Epithelial cell of proximal tubule (primary cell): ENCODE measurements at regions not wholly inside any gene's neighbourhood (a gene's known extent, or its start where the extent isn't known, plus 50 kb on each side); places are given as distances from the start of the nearest gene placed in this dataset.
"Not testable (repeated sequence)": the region's sequence is repeated elsewhere in the genome, so short reads cannot be mapped to it uniquely, and the experiment has no call there.

Source experiments
- DNase-seq: peaks from one replicate; pipeline ENCODE4 v3.0.0-alpha.2; 2011; ENCODE audit warnings: low read depth
- H3K4me3 ChIP-seq: 2 replicates; pipeline ENCODE4 v1.5.1; 2011; ENCODE audit warnings: low read depth, mild to moderate bottlenecking, low read length
- TF ChIP-seq, protein P1 (sequence below): conservative IDR thresholded peaks from 2 replicates; pipeline ENCODE4 v1.5.1; 2012; ENCODE audit warnings: low read depth, mild to moderate bottlenecking, low read length

DNA sequence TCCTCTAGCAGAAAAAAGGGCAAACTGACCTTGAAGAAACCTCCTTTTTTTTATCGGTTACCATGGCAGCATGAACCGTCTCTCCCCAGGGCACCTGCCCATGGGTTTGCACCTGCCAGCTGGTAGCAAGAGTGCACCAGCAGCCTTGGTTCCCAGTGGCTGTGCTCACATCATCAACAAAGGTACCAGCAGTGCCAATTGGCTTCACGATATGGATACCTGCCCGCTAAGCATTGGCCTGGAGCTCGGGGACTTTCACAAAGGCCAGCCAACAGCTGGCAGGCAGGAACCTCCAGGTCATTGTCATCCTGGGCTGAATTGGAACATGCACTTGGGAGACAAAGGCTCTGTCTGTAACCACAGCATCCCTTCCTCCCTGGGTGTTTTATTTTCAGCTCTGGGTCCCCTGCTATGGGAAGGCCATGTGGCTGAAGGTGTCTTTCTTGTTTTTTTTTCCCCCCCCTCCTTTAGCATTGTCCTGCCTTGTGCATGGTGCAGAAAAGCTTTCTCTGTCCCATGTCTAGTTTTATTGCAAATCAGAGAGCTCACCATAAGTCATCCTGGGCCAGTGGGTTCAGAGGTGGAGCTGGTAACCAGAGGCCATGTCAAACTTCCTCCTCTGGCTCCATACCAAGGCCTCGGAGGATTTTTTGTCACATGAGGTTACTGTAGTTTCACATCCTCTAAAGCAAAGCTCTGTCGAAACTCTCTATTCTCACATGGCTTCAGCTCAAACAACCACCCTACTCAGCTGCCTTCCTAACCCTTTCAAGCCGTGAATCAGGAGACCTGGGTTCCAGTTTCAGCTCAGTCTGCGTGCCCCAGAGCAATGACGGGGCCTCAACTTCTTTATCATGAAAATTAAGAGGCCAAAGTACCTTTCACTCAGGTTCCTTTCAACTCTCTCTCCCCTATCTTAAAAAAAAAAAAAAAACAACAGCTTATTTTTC lies 145.5 kb upstream of the MAP3K1 start:
- DNase-seq = peak; percentile 59
- H3K4me3 ChIP-seq = no peak overlapping the region
- TF ChIP-seq, protein P1, sequence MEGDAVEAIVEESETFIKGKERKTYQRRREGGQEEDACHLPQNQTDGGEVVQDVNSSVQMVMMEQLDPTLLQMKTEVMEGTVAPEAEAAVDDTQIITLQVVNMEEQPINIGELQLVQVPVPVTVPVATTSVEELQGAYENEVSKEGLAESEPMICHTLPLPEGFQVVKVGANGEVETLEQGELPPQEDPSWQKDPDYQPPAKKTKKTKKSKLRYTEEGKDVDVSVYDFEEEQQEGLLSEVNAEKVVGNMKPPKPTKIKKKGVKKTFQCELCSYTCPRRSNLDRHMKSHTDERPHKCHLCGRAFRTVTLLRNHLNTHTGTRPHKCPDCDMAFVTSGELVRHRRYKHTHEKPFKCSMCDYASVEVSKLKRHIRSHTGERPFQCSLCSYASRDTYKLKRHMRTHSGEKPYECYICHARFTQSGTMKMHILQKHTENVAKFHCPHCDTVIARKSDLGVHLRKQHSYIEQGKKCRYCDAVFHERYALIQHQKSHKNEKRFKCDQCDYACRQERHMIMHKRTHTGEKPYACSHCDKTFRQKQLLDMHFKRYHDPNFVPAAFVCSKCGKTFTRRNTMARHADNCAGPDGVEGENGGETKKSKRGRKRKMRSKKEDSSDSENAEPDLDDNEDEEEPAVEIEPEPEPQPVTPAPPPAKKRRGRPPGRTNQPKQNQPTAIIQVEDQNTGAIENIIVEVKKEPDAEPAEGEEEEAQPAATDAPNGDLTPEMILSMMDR = no peak

DNA sequence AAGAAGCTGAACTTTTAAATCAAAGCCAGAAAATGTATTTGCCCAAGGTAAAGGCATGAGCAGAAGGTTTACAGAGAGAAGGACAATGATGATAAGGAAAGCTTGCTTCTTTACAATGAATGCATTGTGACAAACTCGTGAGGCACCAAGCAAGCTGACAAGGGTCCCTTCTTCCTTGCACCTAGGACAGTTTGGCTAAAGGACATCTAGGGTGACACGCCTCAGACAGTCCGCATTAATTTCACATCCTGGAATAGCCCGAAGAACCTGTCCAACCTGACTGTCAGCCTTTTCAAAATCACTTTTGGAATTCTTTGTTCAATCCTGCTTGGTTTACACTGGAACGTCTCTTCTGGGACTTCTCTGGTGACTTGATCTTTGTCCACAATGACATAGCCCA lies 146.4 kb upstream of the MAP3K1 start:
- no peak for DNase-seq
- H3K4me3 ChIP-seq = no peak overlapping the region
- TF ChIP-seq, protein P1 = no peak

DNA sequence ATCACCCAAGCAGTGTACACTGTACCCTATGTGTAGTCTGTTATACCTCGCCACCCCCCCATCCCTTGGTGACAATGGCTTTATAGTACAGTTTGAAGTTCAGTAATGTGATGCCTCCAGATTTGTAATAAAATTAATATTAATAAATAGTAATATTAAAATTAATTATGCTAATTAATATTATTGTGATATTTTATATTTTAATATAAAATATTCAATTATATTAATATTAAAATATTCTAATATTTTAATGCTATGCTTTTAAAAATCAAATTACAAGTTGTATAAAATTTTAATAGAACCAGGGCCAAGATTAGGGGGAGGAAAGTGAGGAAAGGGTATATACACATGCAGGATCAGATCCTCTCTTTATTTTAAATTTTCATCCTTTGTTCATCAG lies 147.7 kb upstream of the MAP3K1 start:
- H3K4me3 ChIP-seq = no peak overlapping the region
- TF ChIP-seq, protein P1 = no peak
- no peak for DNase-seq

DNA sequence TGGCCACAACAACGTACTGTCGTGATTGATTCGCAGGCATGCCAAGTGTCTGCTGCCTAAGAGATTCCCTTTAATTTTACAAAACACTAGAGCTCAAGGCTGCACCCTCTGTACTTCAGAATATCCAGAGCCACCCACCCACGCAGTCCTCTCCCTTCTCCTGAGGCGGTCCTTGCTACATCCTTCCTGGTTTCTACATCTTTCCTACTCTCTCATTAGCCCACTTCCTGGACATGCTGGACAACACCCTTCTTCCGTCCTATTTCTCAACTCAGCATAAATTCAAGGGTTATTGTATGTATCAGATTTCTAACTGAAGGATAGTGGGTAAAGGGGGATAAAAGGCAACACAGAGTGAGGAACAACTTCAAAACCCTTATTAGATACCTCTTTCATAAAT lies 148.4 kb upstream of the MAP3K1 start:
- no peak for DNase-seq
- no peak overlapping the region for H3K4me3 ChIP-seq
- TF ChIP-seq, protein P1 = no peak

DNA sequence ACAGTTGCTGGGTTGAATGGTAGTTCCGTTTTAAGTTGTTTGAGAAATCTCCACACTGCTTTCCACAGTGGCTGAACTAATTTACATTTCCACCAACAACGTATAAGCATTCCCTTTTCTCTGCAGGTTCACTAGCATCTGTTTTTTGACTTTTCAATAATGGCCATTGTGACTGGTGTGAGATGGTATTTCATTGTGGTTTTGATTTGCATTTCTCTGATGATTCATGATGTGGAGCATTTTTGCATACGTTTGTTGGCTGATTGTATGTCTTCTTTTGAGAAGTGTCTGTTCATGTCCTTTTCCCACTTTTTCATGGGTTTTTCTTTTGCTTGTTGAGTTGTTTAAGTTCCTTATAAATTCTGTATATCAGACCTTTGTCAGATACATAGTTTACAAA lies 150.2 kb upstream of the MAP3K1 start:
- DNase-seq, H3K4me3 ChIP-seq: not testable (repeated sequence)

DNA sequence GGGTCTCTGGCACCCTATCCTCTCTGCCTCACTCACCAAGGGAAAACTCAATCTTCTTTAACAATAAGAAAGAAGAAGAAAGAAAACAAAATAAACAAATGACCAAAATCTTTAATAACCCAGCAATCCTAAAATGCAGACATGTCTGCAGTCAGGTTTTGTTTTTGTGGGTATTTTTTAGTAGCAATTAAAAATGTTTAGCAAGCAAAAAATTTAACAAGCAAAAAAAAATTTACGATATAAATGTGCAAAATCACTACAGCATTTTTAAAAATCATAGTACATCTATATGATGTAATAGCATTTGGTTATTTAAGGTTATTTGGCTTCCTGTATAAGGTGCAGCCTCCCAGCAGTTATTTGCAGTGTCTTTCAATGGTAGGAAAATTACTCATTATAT lies 151.3 kb upstream of the MAP3K1 start:
- no peak for DNase-seq
- no peak overlapping the region for H3K4me3 ChIP-seq
- TF ChIP-seq, protein P1 = no peak

DNA sequence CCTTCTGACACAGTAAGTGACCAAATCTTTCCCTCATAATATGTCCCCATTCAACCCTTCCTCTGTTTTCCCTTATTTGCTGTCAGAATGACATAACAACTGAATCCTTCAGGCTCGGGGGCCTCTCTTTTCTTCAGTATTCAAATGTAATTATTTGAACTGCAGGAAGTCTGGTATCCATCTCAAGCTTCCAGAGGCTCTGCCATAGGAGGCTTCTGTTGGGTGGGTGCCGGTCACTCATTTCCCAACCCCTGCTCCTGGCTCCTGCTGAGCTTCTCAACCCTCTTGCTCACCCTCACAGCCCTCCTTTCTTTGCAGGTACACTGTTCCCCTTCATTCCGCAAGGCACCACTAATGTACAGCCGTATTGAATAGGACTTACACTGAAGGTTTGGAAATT lies 151.8 kb upstream of the MAP3K1 start:
- TF ChIP-seq, protein P1 = no peak
- no peak overlapping the region for H3K4me3 ChIP-seq
- DNase-seq = no peak
